B cell (primary cell): ENCODE measurements at regions not wholly inside any gene's neighbourhood (a gene's known extent, or its start where the extent isn't known, plus 50 kb on each side); places are given as distances from the start of the nearest gene placed in this dataset.

ENCODE experiments used
- CTCF ChIP-seq: fragments of 200-600 bp; IDR thresholded peaks from one replicate; pipeline ENCODE4 v1.8.0; 2022; ENCODE audit warnings: antibody characterized with exemption, mild to moderate bottlenecking
- EZH2 ChIP-seq: IDR thresholded peaks from 2 replicates; pipeline ENCODE4 v1.6.1; 2012; ENCODE audit warnings: borderline replicate concordance, low read depth, mild to moderate bottlenecking, moderate library complexity, low read length; ENCODE audit not compliant: insufficient read depth, poor library complexity, severe bottlenecking

GRCh38 chr2:9765611-9766531 is 77.4 kb upstream of the TAF1B start:
- TF ChIP-seq EZH2 (no peak), CTCF (no peak)
